ENCODE measurements at regions not wholly inside any gene's neighbourhood (a gene's known extent, or its start where the extent isn't known, plus 50 kb on each side); places are given as distances from the start of the nearest gene placed in this dataset.
"Not testable (repeated sequence)": the region's sequence is repeated elsewhere in the genome, so short reads cannot be mapped to it uniquely, and the experiment has no call there.

DNA sequence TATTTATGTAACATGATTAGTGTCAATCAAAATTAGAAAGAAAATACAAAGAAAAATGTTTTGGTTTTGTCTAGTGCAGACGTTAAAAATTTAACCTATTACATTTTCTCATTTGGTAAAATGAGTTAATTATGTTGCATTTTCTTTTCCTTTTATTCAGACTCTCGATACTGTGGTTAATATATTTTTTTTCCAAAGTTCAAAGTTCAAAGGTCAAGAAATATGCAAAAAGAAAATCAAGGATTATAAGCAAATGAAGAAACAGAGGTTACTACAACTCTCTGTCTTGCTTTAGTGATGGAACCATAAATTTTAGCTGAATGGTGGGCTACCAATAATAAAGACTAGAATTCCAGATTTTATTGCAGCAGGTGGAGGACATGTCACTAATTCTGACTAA lies 133.3 kb upstream of the TFPI start:
- Histone ChIP-seq H3K4me2 (ENCODE audit: low read length) (no peak overlapping the region), H3K36me3 (ENCODE audit: insufficient read depth, low read length) (no peaks in the 10 kb centered on the region), H3K4me1 (ENCODE audit: insufficient read depth, low read length, poor library complexity, severe bottlenecking) (no peaks in the 10 kb centered on the region), H2AFZ (ENCODE audit: low read length) (no peak overlapping the region), H3K27ac (ENCODE audit: low read depth, low read length, poor library complexity, severe bottlenecking) (no peak overlapping the region), H3K9me3 (ENCODE audit: low read length) (no peaks in the 10 kb centered on the region), H4K20me1 (ENCODE audit: insufficient read depth, low read length) (no peaks in the 10 kb centered on the region), H3K9me2 (ENCODE audit: insufficient read depth, low read length) (no peaks in the 10 kb centered on the region), H3K4me3 (ENCODE audit: low read depth, low read length, poor library complexity, severe bottlenecking) (no peak overlapping the region), H3K79me2 (ENCODE audit: insufficient read depth, low read depth, low read length) (no peaks in the 10 kb centered on the region)
- ChIA-PET POLR2A (interaction anchor here (1.1 kb wide), 1 partner anchor 9 kb away, joined by 4 read pairs; no protein-coding TSS in a partner anchor), CTCF (ENCODE audit: unreplicated experiment) (no interaction called here)
- intact Hi-C loops (cut with micrococcal nuclease; ENCODE audit: unreplicated experiment): no loop called here
- no TSS peak for BruUV-seq (replicated peaks)
- TF ChIP-seq EZH2phosphoT487 (IDR thresholded peaks at IDR 0.05; ENCODE audit: borderline replicate concordance, low read depth, low read length): no peak
- TF ChIP-seq, protein P1, sequence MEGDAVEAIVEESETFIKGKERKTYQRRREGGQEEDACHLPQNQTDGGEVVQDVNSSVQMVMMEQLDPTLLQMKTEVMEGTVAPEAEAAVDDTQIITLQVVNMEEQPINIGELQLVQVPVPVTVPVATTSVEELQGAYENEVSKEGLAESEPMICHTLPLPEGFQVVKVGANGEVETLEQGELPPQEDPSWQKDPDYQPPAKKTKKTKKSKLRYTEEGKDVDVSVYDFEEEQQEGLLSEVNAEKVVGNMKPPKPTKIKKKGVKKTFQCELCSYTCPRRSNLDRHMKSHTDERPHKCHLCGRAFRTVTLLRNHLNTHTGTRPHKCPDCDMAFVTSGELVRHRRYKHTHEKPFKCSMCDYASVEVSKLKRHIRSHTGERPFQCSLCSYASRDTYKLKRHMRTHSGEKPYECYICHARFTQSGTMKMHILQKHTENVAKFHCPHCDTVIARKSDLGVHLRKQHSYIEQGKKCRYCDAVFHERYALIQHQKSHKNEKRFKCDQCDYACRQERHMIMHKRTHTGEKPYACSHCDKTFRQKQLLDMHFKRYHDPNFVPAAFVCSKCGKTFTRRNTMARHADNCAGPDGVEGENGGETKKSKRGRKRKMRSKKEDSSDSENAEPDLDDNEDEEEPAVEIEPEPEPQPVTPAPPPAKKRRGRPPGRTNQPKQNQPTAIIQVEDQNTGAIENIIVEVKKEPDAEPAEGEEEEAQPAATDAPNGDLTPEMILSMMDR (conservative IDR thresholded peaks at IDR 0.05; ENCODE audit: low read length): no peak
- DNase-seq (ENCODE audit: low spot score): no peak

DNA sequence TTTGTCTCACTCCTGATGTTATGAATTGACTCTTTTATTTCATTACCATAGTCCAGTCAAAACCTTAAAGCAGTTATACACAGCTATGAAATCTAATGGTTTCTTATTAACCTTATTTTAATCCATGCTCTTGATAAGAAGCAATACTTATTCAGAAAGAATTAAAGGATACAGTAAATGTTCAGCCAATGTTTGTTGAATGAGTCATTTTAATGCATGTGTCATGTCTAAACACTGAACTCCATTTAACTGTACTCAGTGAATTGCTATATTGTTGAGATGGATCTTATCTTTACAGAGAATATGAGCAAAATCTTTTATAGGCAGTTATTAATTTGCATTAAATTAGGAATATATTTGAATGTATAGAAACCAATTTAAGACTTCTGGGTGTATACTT lies 135.1 kb upstream of the TFPI start:
- no TSS peak for BruUV-seq (replicated peaks)
- H3K36me3 ChIP-seq (ENCODE audit: insufficient read depth, low read length): no peaks in the 10 kb centered on the region
- no peak overlapping the region for H3K4me2 ChIP-seq (ENCODE audit: low read length)
- H4K20me1 ChIP-seq (ENCODE audit: insufficient read depth, low read length): no peaks in the 10 kb centered on the region
- H3K27ac ChIP-seq (ENCODE audit: low read depth, low read length, poor library complexity, severe bottlenecking): no peak overlapping the region
- ChIA-PET CTCF (ENCODE audit: unreplicated experiment) (no interaction called here), POLR2A (no interaction called here)
- no peak for TF ChIP-seq EZH2phosphoT487 (IDR thresholded peaks at IDR 0.05; ENCODE audit: borderline replicate concordance, low read depth, low read length)
- TF ChIP-seq, protein P1 (conservative IDR thresholded peaks at IDR 0.05; ENCODE audit: low read length): no peak
- H2AFZ ChIP-seq (ENCODE audit: low read length): no peak overlapping the region
- intact Hi-C loops (cut with micrococcal nuclease; ENCODE audit: unreplicated experiment): no loop called here
- H3K9me2 ChIP-seq (ENCODE audit: insufficient read depth, low read length): no peaks in the 10 kb centered on the region
- no peaks in the 10 kb centered on the region for H3K9me3 ChIP-seq (ENCODE audit: low read length)
- H3K79me2 ChIP-seq (ENCODE audit: insufficient read depth, low read depth, low read length): no peaks in the 10 kb centered on the region
- no peaks in the 10 kb centered on the region for H3K4me1 ChIP-seq (ENCODE audit: insufficient read depth, low read length, poor library complexity, severe bottlenecking)
- H3K4me3 ChIP-seq (ENCODE audit: low read depth, low read length, poor library complexity, severe bottlenecking): no peak overlapping the region
- no peak for DNase-seq (ENCODE audit: low spot score)

DNA sequence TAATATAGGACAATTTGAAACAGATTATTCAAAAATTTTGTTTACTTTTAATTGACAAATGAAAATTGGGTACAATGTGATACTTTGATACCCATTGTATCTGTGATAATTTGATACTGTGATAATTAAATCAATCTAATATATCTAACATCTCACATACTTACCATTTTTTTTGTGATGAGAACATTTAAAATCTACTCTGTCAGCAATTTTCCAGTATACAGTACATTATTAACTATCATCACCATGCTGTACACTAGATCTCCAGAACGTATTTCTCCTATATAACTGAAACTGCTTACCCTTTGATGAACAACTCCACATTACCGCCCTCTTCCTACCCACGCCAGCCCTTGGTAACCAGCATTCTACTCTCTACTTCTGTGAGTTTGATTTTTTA lies 139.7 kb upstream of the TFPI start:
- intact Hi-C loops (cut with micrococcal nuclease; ENCODE audit: unreplicated experiment): no loop called here
- no peak overlapping the region for H3K4me2 ChIP-seq (ENCODE audit: low read length)

DNA sequence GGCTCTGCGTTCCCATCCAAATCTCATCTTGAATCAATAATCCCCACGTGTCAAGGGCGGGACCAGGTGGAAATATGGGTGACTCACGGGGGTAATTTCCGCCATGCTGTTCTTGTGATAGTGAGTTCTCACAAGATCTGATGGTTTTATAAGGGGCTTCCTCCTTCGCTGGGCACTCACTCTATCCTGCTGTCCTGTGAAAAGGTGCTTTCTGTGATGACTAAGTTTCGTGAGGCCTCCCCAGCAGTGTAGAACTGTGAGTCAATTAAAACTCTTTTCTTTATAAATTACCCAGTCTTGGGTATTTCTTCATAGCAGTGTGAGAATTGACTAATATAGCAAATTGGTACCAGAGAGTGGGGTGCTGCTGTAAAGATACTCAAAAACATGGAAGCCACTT lies 142.4 kb upstream of the TFPI start:
- H4K20me1 ChIP-seq (ENCODE audit: insufficient read depth, low read length); POLR2A ChIA-PET; H3K79me2 ChIP-seq (ENCODE audit: insufficient read depth, low read depth, low read length); BruUV-seq (replicated peaks); intact Hi-C loops (cut with micrococcal nuclease; ENCODE audit: unreplicated experiment); DNase-seq (ENCODE audit: low spot score); H3K4me3 ChIP-seq (ENCODE audit: low read depth, low read length, poor library complexity, severe bottlenecking); H3K27ac ChIP-seq (ENCODE audit: low read depth, low read length, poor library complexity, severe bottlenecking); H3K4me2 ChIP-seq (ENCODE audit: low read length); CTCF ChIA-PET (ENCODE audit: unreplicated experiment); H3K9me2 ChIP-seq (ENCODE audit: insufficient read depth, low read length); H3K4me1 ChIP-seq (ENCODE audit: insufficient read depth, low read length, poor library complexity, severe bottlenecking); H2AFZ ChIP-seq (ENCODE audit: low read length); H3K9me3 ChIP-seq (ENCODE audit: low read length); H3K36me3 ChIP-seq (ENCODE audit: insufficient read depth, low read length): not testable (repeated sequence)

More for the DNA sequence above, 139.7 kb upstream of the TFPI start:
- Histone ChIP-seq H3K9me2 (ENCODE audit: insufficient read depth, low read length) (no peaks in the 10 kb centered on the region), H2AFZ (ENCODE audit: low read length) (no peak overlapping the region), H3K79me2 (ENCODE audit: insufficient read depth, low read depth, low read length) (no peaks in the 10 kb centered on the region), H3K36me3 (ENCODE audit: insufficient read depth, low read length) (no peaks in the 10 kb centered on the region), H3K4me3 (ENCODE audit: low read depth, low read length, poor library complexity, severe bottlenecking) (no peak overlapping the region), H4K20me1 (ENCODE audit: insufficient read depth, low read length) (no peaks in the 10 kb centered on the region), H3K9me3 (ENCODE audit: low read length) (no peaks in the 10 kb centered on the region), H3K4me1 (ENCODE audit: insufficient read depth, low read length, poor library complexity, severe bottlenecking) (no peaks in the 10 kb centered on the region), H3K27ac (ENCODE audit: low read depth, low read length, poor library complexity, severe bottlenecking) (no peak overlapping the region)
- POLR2A ChIA-PET: no interaction called here
- CTCF ChIA-PET (ENCODE audit: unreplicated experiment): no interaction called here
- DNase-seq (ENCODE audit: low spot score): no peak
- TF ChIP-seq EZH2phosphoT487 (IDR thresholded peaks at IDR 0.05; ENCODE audit: borderline replicate concordance, low read depth, low read length): no peak
- TF ChIP-seq, protein P1 (conservative IDR thresholded peaks at IDR 0.05; ENCODE audit: low read length): no peak
- no TSS peak for BruUV-seq (replicated peaks)

All from OCI-LY7 (cell line).